ENCODE measurements at regions not wholly inside any gene's neighbourhood (a gene's known extent, or its start where the extent isn't known, plus 50 kb on each side); places are given as distances from the start of the nearest gene placed in this dataset.

GRCh38 chr3:8283193-8283592 is 218.4 kb upstream of the LMCD1 start:
- TF ChIP-seq POLR2AphosphoS5 (IDR thresholded peaks at IDR 0.05; ENCODE audit: insufficient read depth, low read depth, low read length) = no peak
- no peak for TF ChIP-seq JUN (IDR thresholded peaks at IDR 0.05; ENCODE audit: borderline replicate concordance, insufficient read depth, insufficient read length, low read depth)
- no peak for TF ChIP-seq GATA2 (IDR thresholded peaks at IDR 0.05; ENCODE audit: insufficient read depth, insufficient read length, low read depth, low read length)
- no peak for TF ChIP-seq POLR2A (IDR thresholded peaks at IDR 0.05; ENCODE audit: low read depth, low read length)
- TF ChIP-seq MYC (IDR thresholded peaks at IDR 0.05; ENCODE audit: low read depth, low read length) = no peak
- no peak for TF ChIP-seq FOS (IDR thresholded peaks at IDR 0.05; ENCODE audit: borderline replicate concordance, insufficient read depth, low read length)
- TF ChIP-seq, protein P1, sequence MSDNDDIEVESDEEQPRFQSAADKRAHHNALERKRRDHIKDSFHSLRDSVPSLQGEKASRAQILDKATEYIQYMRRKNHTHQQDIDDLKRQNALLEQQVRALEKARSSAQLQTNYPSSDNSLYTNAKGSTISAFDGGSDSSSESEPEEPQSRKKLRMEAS (IDR thresholded peaks at IDR 0.05; ENCODE audit: insufficient read depth, insufficient read length) = no peak
- no peak for TF ChIP-seq EZH2 (IDR thresholded peaks at IDR 0.05; ENCODE audit: borderline replicate concordance, low read depth, low read length, severe bottlenecking)
- TF ChIP-seq CTCF (IDR thresholded peaks at IDR 0.05; ENCODE audit: extremely low read depth in 1 of 2, insufficient read depth in 1 of 2, low read depth in 1 of 2, low read length in 2 of 2) = no peak
- H2AFZ ChIP-seq (ENCODE audit: low read depth, low read length) = no peak overlapping the region
- CTCF ChIA-PET = no interaction called here
- intact Hi-C loops (cut with micrococcal nuclease) (no loop called here), dilution Hi-C loops (cut with MboI; ENCODE audit: extremely low pct_ligation_motif_present, low sequenced_read_pairs) (no loop called here)
- H3K9me3 ChIP-seq (replicated peaks; ENCODE audit: control insufficient read depth, insufficient read depth, low read length) = no peaks in the 10 kb centered on the region
- H3K9ac ChIP-seq (replicated peaks; ENCODE audit: extremely low read depth, insufficient read depth, low read length) = no peak overlapping the region
- no peaks in the 10 kb centered on the region for H4K20me1 ChIP-seq (replicated peaks; ENCODE audit: control insufficient read depth, extremely low read depth, insufficient read depth, low read length)
- no peaks in the 10 kb centered on the region for H3K9me1 ChIP-seq (replicated peaks; ENCODE audit: control insufficient read depth, extremely low read depth, insufficient read depth, low read length)
- no peaks in the 10 kb centered on the region for H3K4me1 ChIP-seq (ENCODE audit: control insufficient read depth, extremely low read depth, insufficient read depth, low read length)
- POLR2A ChIA-PET = no interaction called here
- no peak overlapping the region for H3K27ac ChIP-seq (ENCODE audit: insufficient read depth, low read depth, low read length)
- DNase-seq (ENCODE audit: low read depth, low spot score) = no peak
- no peaks in the 10 kb centered on the region for H3K36me3 ChIP-seq (ENCODE audit: control insufficient read depth in 2 of 2, extremely low read depth in 1 of 2, insufficient read depth in 2 of 2, low read length in 2 of 2)
- no peak overlapping the region for H3K4me2 ChIP-seq (ENCODE audit: insufficient read depth, low read length)
- H3K27me3 ChIP-seq (ENCODE audit: control insufficient read depth in 2 of 2, insufficient read depth in 2 of 2, low read length in 2 of 2) = no peaks in the 10 kb centered on the region
- no peak for FAIRE-seq
- H3K79me2 ChIP-seq (ENCODE audit: control insufficient read depth, insufficient read depth, low read length) = no peaks in the 10 kb centered on the region
- no peak overlapping the region for H3K4me3 ChIP-seq (replicated peaks in 1 of 3; ENCODE audit: insufficient read depth in 1 of 3, low read depth in 1 of 3, low read length in 3 of 3)
- no TSS peak for BruUV-seq (replicated peaks)

All from endothelial cell of umbilical vein (primary cell).